ENCODE measurements at regions not wholly inside any gene's neighbourhood (a gene's known extent, or its start where the extent isn't known, plus 50 kb on each side); places are given as distances from the start of the nearest gene placed in this dataset.
A peak's percentile ranks its signal among the peaks of the same experiment; 100 is the strongest.
"Not testable (repeated sequence)": the region's sequence is repeated elsewhere in the genome, so short reads cannot be mapped to it uniquely, and the experiment has no call there.

GRCh38 chr15:100730129-100730528, 127.7 kb downstream of the ASB7 start:
- WGBS, 2 donors, result 72 to 76% methylated on average over 6 to 7 of the region's 7 CpGs
- Histone ChIP-seq H3K27ac (no peak overlapping the region), H3K4me1 (peaks cover 0 to 6% (median 0%) of the 10 kb centered on the region in 4 donors), H3K36me3 (no peaks in the 10 kb centered on the region), H3K27me3 (no peaks in the 10 kb centered on the region), H3K4me3 (no peak overlapping the region), H3K9me3 (no peaks in the 10 kb centered on the region)
- TF ChIP-seq POLR2A (IDR thresholded peaks at IDR 0.05) (no peak), EP300 (IDR thresholded peaks at IDR 0.05) (no peak)
- DNase-seq (ENCODE audit: low spot score in 2 of 2), result no peak

GRCh38 chr15:100730655-100731266, 128.4 kb downstream of the ASB7 start:
- WGBS, 2 donors, result 88% methylated on average over 7 of the region's 7 CpGs
- no peaks in the 10 kb centered on the region for H3K36me3 ChIP-seq
- H3K4me3 ChIP-seq, result no peak overlapping the region

GRCh38 chr15:100731267-100732152, 129.1 kb downstream of the ASB7 start:
- TF ChIP-seq EP300 (IDR thresholded peaks at IDR 0.05), result no peak
- TF ChIP-seq CTCF (IDR thresholded peaks at IDR 0.05), result no peak
- TF ChIP-seq POLR2A (IDR thresholded peaks at IDR 0.05), result no peak
- Histone ChIP-seq H3K4me3 (no peak overlapping the region), H3K4me1 (peaks cover 0 to 6% (median 0%) of the 10 kb centered on the region in 4 donors), H3K9me3 (no peaks in the 10 kb centered on the region), H3K36me3 (no peaks in the 10 kb centered on the region), H3K27ac (no peak overlapping the region), H3K27me3 (no peaks in the 10 kb centered on the region)
- 78 to 88% methylated on average over 7 to 9 of the region's 10 CpGs for WGBS, 2 donors
- DNase-seq (ENCODE audit: low spot score in 2 of 2), result no peak

More at GRCh38 chr15:100730655-100731266, 128.4 kb downstream of the ASB7 start:
- no peak for TF ChIP-seq EP300 (IDR thresholded peaks at IDR 0.05)
- TF ChIP-seq POLR2A (IDR thresholded peaks at IDR 0.05), result no peak
- TF ChIP-seq CTCF (IDR thresholded peaks at IDR 0.05), result no peak
- H3K27ac ChIP-seq, result no peak overlapping the region
- H3K27me3 ChIP-seq, result no peaks in the 10 kb centered on the region
- H3K4me1 ChIP-seq, result peaks cover 0 to 6% (median 0%) of the 10 kb centered on the region in 4 donors
- H3K9me3 ChIP-seq, result no peaks in the 10 kb centered on the region
- no peak for DNase-seq (ENCODE audit: low spot score in 2 of 2)

GRCh38 chr15:100732211-100733055, 130.0 kb downstream of the ASB7 start:
- H3K9me3 ChIP-seq, result no peaks in the 10 kb centered on the region
- no peak overlapping the region for H3K27ac ChIP-seq
- H3K27me3 ChIP-seq, result no peaks in the 10 kb centered on the region
- no peak overlapping the region for H3K4me3 ChIP-seq
- WGBS, 2 donors, result 78 to 79% methylated on average over 7 of the region's 7 CpGs
- TF ChIP-seq POLR2A (IDR thresholded peaks at IDR 0.05), result no peak
- no peak for TF ChIP-seq EP300 (IDR thresholded peaks at IDR 0.05)
- TF ChIP-seq CTCF (IDR thresholded peaks at IDR 0.05), result no peak
- DNase-seq (ENCODE audit: low spot score in 2 of 2), result no peak
- H3K4me1 ChIP-seq, result peaks cover 0 to 6% (median 0%) of the 10 kb centered on the region in 4 donors
- no peaks in the 10 kb centered on the region for H3K36me3 ChIP-seq

- TF ChIP-seq EP300 (IDR thresholded peaks at IDR 0.05) (no peak), CTCF (IDR thresholded peaks at IDR 0.05) (no peak), POLR2A (IDR thresholded peaks at IDR 0.05) (no peak)
- DNase-seq (ENCODE audit: low spot score in 2 of 2), result no peak
- Histone ChIP-seq H3K9me3 (no peaks in the 10 kb centered on the region), H3K4me3 (no peak overlapping the region), H3K27ac (peak overlapping the region in 1 of 4 donors; percentile 18), H3K4me1 (peaks cover 0 to 6% (median 0%) of the 10 kb centered on the region in 4 donors), H3K36me3 (no peaks in the 10 kb centered on the region), H3K27me3 (no peaks in the 10 kb centered on the region)
- 35 to 38% methylated on average over 8 of the region's 8 CpGs for WGBS, 2 donors
Observed at GRCh38 chr15:100733101-100733842, 130.9 kb downstream of the ASB7 start.

GRCh38 chr15:100733843-100734185, 131.4 kb downstream of the ASB7 start:
- not testable (repeated sequence) for H3K27ac ChIP-seq; H3K36me3 ChIP-seq; DNase-seq (ENCODE audit: low spot score in 2 of 2); H3K27me3 ChIP-seq; H3K4me3 ChIP-seq; H3K9me3 ChIP-seq; H3K4me1 ChIP-seq
- 44 to 60% methylated on average over 3 of the region's 3 CpGs for WGBS, 2 donors
